GM21447 (cell line): ENCODE measurements at regions not wholly inside any gene's neighbourhood (a gene's known extent, or its start where the extent isn't known, plus 50 kb on each side); places are given as distances from the start of the nearest gene placed in this dataset.

Source experiments
- ATAC-seq: cut with Tn5 transposase; IDR thresholded peaks from one replicate; pipeline ENCODE4 v1.9.1; 2021; ENCODE audit not compliant: unreplicated experiment

- ATAC-seq: no peak
Observed at GRCh38 chr2:45301307-45302277, 292.3 kb upstream of the SIX2 start.

DNA sequence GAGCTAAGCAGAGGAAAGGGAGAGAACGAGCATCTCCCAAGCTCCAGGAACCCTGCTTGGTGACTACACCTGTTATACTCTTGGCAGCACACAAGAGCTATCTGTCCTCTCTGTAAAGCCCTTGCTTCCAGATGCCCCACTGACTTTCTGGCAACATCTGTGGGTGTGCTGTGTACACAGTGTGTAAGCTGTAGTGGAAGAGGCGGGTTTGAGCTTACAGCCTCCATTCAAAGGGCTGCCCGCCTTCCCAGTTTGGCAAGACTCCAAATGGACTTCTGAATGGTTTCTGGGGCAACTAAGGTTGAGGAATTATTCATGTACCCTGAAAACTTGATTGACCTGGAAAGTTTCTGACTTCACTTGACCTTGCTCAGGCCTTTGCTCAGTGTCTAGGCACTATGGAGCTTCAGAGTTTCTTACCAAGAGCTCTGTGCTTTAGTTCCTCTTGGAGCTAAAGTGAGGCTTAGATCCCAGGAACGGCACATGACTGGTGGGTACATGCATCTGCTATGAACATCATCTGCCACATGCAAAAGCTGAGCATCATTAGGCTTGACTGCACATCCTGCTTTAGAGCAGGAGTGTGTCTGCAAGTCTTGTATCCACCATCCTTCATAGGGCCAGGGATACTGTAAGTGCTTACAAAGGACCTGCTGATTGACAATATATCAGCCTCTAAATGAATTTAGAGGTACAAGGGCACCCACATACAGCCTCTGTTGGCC lies 290.9 kb upstream of the SIX2 start:
- no peak for ATAC-seq

- no peak for ATAC-seq
Observed at GRCh38 chr2:45299361-45299760, 290.1 kb upstream of the SIX2 start.

DNA sequence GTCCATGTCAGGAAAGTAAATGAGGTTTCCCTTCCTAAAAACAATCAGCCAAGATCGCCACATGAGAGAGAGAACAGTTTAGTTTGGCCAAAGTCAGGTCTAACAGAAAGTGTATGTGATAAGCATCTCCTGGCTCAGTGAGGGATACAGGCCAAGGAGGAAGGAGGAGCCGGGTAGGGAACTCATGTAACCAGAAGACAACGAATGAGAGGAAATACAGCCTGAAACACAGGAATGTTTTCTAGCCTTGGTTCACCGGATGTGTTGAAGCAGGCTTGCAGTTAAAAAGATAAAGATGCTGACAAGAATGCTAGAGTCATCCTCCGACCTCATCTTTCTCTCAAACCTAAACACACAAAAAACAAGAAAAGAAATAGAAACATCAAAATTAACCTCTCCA lies 283.9 kb upstream of the SIX2 start:
- ATAC-seq: no peak

GRCh38 chr2:45291296-45291701 lies 282.0 kb upstream of the SIX2 start:
- ATAC-seq: no peak

GRCh38 chr2:45289997-45290709 lies 280.9 kb upstream of the SIX2 start:
- peak; percentile 71 for ATAC-seq

DNA sequence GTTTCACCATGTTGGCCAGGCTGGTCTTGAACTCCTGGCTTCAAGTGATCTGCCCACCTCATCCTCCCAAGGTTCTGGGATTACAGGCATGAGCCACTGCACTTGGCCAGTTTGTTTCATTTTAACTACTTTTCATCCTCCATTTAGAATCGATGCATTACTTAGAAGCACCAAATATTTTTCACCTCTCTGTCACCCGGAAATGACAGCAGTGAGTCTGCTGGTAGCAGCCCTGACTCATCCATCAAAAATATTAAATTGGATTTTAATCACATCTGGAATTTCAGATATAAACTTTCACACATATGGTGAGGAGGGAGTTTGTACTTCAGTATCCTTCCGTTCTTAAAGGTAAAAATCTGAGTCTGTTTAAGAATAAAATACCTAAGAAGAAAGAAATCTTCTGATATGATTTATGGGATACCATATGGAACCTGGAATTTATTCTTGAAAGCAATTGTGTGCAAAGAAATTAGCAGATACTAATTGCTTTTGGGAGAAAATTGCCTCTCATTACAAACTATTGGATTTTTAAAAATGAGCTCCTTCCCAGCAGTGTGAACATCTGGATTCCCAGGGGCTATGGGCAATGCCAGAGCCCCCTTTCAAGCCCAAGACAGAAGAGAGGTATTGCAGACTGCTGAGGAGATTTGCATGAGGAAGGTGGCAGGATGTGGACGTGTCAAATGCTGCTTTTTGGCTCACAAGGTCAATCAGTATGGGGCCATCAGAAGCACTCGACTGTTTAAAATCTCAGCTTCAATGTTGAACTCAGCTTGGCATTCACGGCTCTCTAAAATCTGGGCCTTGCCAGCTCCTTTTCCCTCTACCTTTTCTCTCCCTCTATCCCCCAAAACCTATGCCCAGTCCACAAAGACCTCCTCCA lies 279.5 kb upstream of the SIX2 start:
- ATAC-seq: no peak

DNA sequence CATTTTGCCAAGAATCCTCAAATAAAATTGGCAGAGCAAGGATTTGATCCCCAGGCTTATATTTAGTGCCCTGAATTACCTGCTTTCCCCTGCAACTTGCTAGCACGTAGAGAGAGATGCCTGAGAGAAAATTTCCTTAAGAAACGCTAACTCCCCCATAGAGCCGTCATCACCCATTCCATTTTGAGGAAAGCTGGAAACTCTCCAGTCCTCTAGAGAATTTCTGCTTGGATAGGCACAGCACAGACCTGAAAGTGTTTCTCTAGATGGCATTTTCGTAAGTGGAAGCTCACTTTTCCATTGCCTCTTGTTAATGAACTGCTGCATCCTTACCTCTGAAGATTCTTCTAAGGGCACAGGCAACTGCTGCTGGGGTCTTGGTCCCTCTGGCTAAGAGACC lies 277.8 kb upstream of the SIX2 start:
- no peak for ATAC-seq

DNA sequence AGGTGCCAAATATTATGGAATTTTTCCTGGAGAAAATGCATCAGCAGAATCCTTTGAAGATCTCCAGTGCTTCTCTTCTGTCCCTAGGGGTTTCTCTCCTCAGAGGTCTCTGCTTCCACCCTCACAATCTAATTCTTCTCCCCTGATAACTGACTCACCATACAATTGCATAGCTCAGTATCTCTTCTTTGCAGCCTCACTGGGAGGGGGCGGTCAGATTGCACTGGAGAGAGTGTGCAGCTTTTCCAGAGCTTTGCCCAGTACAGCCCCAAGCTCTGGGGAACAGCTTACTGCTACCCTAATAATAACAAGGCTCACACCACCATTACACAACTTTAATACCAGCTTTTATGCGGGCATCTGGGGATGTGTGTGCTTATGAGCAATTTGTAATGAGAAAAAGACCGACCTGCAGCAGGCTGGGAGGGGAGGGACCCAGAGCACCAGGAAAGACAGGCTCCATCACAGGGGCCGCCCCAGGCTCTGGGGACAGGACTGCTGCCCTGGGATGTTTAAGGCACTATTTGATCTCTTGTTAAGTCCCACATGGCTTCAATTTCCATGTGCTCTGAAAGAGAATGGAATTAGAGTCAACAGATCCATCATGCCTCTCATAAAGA lies 276.6 kb upstream of the SIX2 start:
- ATAC-seq: no peak

GRCh38 chr2:45285311-45285710 lies 276.1 kb upstream of the SIX2 start:
- no peak for ATAC-seq

- ATAC-seq: no peak
Observed at GRCh38 chr2:45284621-45284995, 275.4 kb upstream of the SIX2 start.

DNA sequence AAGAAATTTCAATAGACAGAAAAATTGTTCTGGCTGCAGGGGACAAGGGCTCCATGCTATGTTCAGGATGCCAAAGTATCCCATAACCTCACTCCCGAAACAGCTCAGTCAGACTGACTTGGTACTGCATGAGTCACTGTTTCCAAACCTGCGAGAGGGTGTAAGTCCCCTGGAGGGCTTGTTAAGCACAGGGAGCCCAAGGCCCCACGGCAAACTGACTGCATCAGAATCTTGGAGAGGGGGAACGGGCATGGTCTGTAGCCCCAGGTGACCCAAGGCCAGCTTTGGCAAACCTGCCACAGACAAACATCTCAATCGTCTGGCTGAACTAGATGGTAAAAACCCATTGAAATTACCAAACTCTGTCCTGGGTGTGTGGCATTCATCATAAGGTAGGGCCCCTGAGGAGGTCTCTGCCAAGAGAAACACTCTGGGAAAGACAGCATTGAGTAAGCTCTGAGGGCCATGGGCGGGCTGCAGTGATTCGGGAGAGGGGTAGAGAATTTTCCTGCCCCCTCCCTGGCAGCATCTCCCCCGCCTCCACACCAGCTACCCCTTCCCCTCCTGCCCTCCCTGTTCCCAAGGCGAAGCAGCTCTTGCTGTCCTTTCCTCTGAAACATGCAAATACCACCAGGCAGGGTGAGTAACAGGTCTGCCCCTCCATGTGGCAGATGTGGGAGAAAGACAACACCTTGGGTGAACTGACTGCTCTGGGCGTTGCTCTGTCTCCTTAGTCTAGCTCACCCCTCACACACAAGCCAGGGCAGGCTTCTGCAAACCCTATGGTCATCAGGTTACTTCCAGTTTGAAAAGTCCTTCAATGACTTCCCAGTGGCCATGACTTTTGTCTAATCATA lies 274.7 kb upstream of the SIX2 start:
- ATAC-seq: no peak

GRCh38 chr2:45282646-45283045 lies 273.4 kb upstream of the SIX2 start:
- no peak for ATAC-seq

DNA sequence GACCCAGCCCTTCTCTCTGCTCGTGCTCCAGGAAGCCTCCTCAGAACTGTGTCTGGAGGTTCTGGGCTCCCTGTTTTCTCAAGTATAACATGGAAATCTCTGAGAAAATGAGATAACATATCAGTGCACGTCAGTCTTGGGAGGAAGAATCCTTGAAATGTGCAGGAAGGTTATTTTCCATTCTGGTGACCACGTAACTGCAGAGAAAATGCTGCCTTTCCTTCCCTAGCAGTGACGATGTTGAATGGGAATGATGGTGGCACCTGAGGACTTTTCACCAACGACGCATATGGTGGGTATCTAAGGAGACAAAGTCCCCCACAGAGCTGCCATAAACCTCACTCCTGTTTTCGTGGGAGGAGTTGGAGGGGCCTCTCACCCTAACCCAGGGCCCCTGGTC lies 272.1 kb upstream of the SIX2 start:
- ATAC-seq: no peak

GRCh38 chr2:45280794-45281193 lies 271.5 kb upstream of the SIX2 start:
- ATAC-seq: no peak

GRCh38 chr2:45279356-45279755 lies 270.1 kb upstream of the SIX2 start:
- ATAC-seq: no peak

- ATAC-seq: no peak
Observed at GRCh38 chr2:45278365-45279078, 269.3 kb upstream of the SIX2 start.

GRCh38 chr2:45276914-45277313 lies 267.7 kb upstream of the SIX2 start:
- ATAC-seq: no peak

- ATAC-seq: no peak
Observed at GRCh38 chr2:45275806-45276205, 266.6 kb upstream of the SIX2 start.
